Upper lobe of left lung (tissue), 6 donors: ENCODE measurements at regions not wholly inside any gene's neighbourhood (a gene's known extent, or its start where the extent isn't known, plus 50 kb on each side); places are given as distances from the start of the nearest gene placed in this dataset.

ENCODE experiments used
- ATAC-seq, 2 donors: fragments of 200-7000 bp; cut with Tn5 transposase; one replicate each; pipeline ENCODE4 v1.9.1; 2022; ENCODE audit warnings: mild to moderate bottlenecking in 2 of 2, moderate library complexity in 2 of 2; ENCODE audit not compliant: low FRiP score in 2 of 2
- DNase-seq, 2 donors: peaks; one replicate each; pipeline ENCODE4 v3.0.0-alpha.2; 2019 to 2020
- H3K27ac ChIP-seq, 4 donors: fragments of 200-600 bp; sonication (generic); one replicate each; pipeline ENCODE4 v1.5.1; 2016 to 2019
- H3K27me3 ChIP-seq, 4 donors: fragments of 200-600 bp; sonication (generic); one replicate each; pipeline ENCODE4 v1.5.1; 2017 to 2019
- H3K36me3 ChIP-seq, 4 donors: fragments of 200-600 bp; sonication (generic); one replicate each; pipeline ENCODE4 v1.5.1; 2016 to 2019
- H3K4me1 ChIP-seq, 4 donors: fragments of 200-600 bp; sonication (generic); one replicate each; pipeline ENCODE4 v1.5.1; 2018 to 2019
- H3K4me3 ChIP-seq, 4 donors: fragments of 200-600 bp; sonication (generic); one replicate each; pipeline ENCODE4 v1.5.1; 2017 to 2019; ENCODE audit warnings: mild to moderate bottlenecking in 2 of 4, moderate library complexity in 1 of 4
- H3K9me3 ChIP-seq, 4 donors: fragments of 200-600 bp; sonication (generic); one replicate each; pipeline ENCODE4 v1.5.1; 2018 to 2019
- CTCF ChIP-seq, 6 experiments: fragments of 450-650 bp in 4 of 6; fragments of 200-600 bp in 2 of 6; sonication (generic) in 2 of 6; IDR thresholded peaks; one replicate each; pipeline ENCODE4 v1.5.1; 2016 to 2019; ENCODE audit warnings: antibody characterized with exemption in 6 of 6
- EP300 ChIP-seq, 4 donors: sonication (generic); formaldehyde crosslinking; IDR thresholded peaks; one replicate each; pipeline ENCODE4 v1.5.1; 2017; ENCODE audit warnings: antibody characterized with exemption in 4 of 4, control low read depth in 2 of 4
- POLR2A ChIP-seq, 4 donors: fragments of 450-650 bp; IDR thresholded peaks; one replicate each; pipeline ENCODE4 v1.5.1; 2016 to 2017; ENCODE audit warnings: antibody characterized with exemption in 4 of 4, mild to moderate bottlenecking in 2 of 4
- POLR2AphosphoS5 ChIP-seq, 2 donors: sonication (generic); formaldehyde crosslinking; IDR thresholded peaks; one replicate each; pipeline ENCODE4 v1.5.1; 2017; ENCODE audit warnings: antibody characterized with exemption in 2 of 2
- WGBS, 2 donors: methylation state at CpG; one replicate each; pipeline ENCODE4 v1.1.5; 2017 to 2018; 5-methylcytosine and 5-hydroxymethylcytosine counted together
- donor health status: DM: no; HTN: no; CAD: no; lungs with moderate emphysema.
- donor health status: DM: no; HTN: yes; CAD: no; lungs with severe emphysema.

DNA sequence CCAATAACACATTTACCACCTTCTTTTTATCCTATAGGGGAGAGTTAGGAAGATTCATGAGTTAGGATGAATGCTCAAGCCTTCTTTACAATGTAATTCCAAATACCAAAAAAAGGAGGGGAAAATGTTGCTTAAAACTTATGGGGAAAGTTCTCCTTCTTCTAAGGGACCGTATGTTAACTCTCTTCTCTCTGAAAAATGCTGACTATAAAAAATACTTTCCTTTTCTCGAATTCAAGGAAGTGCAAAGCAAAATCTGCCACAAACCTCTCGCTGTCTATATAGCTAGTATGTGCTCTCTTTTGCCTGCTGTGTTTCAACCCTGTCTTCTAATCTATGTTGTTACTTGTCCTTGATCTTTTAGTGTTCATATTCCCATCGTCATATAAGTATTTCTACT lies 768.6 kb upstream of the C9orf72 start:
- no peak overlapping the region for H3K27ac ChIP-seq
- H3K4me1 ChIP-seq = no peaks in the 10 kb centered on the region
- TF ChIP-seq POLR2AphosphoS5 (IDR thresholded peaks at IDR 0.05) (no peak), CTCF (IDR thresholded peaks at IDR 0.05) (no peak), POLR2A (IDR thresholded peaks at IDR 0.05) (no peak), EP300 (IDR thresholded peaks at IDR 0.05) (no peak)
- 82 to 84% methylated on average over 4 of the region's 4 CpGs for WGBS, 2 donors
- H3K4me3 ChIP-seq = no peak overlapping the region
- no peaks in the 10 kb centered on the region for H3K9me3 ChIP-seq
- DNase-seq = no peak
- ATAC-seq = no peak
- H3K36me3 ChIP-seq = no peaks in the 10 kb centered on the region
- no peaks in the 10 kb centered on the region for H3K27me3 ChIP-seq

- H3K27me3 ChIP-seq = no peaks in the 10 kb centered on the region
- no peak overlapping the region for H3K4me3 ChIP-seq
- DNase-seq (no peak), ATAC-seq (no peak)
- no peaks in the 10 kb centered on the region for H3K36me3 ChIP-seq
- WGBS, 2 donors = 91 to 92% methylated on average over 2 of the region's 2 CpGs
- H3K9me3 ChIP-seq = no peaks in the 10 kb centered on the region
- no peak for TF ChIP-seq CTCF (IDR thresholded peaks at IDR 0.05)
- H3K27ac ChIP-seq = no peak overlapping the region
- H3K4me1 ChIP-seq = no peaks in the 10 kb centered on the region
These were observed 769.6 kb upstream of the C9orf72 start for GRCh38 chr9:28342815-28343338.

GRCh38 chr9:28363151-28363562 lies 789.9 kb upstream of the C9orf72 start:
- Histone ChIP-seq H3K36me3 (no peaks in the 10 kb centered on the region), H3K4me3 (no peak overlapping the region), H3K9me3 (no peaks in the 10 kb centered on the region), H3K27me3 (no peaks in the 10 kb centered on the region), H3K27ac (no peak overlapping the region), H3K4me1 (no peaks in the 10 kb centered on the region)
- DNase-seq (no peak), ATAC-seq (no peak)
- TF ChIP-seq CTCF (IDR thresholded peaks at IDR 0.05) = no peak
- no peak for TF ChIP-seq POLR2AphosphoS5 (IDR thresholded peaks at IDR 0.05)
- no peak for TF ChIP-seq EP300 (IDR thresholded peaks at IDR 0.05)
- TF ChIP-seq POLR2A (IDR thresholded peaks at IDR 0.05) = no peak
- WGBS, 2 donors = 37 to 63% methylated on average over 2 of the region's 2 CpGs

GRCh38 chr9:28365020-28365640 lies 791.8 kb upstream of the C9orf72 start:
- DNase-seq (no peak), ATAC-seq (no peak)
- no peaks in the 10 kb centered on the region for H3K4me1 ChIP-seq
- TF ChIP-seq POLR2A (IDR thresholded peaks at IDR 0.05) = no peak
- no peak for TF ChIP-seq POLR2AphosphoS5 (IDR thresholded peaks at IDR 0.05)
- no peak for TF ChIP-seq CTCF (IDR thresholded peaks at IDR 0.05)
- no peak for TF ChIP-seq EP300 (IDR thresholded peaks at IDR 0.05)
- no peak overlapping the region for H3K27ac ChIP-seq
- WGBS, 2 donors = 56 to 63% methylated on average over 6 of the region's 6 CpGs
- no peaks in the 10 kb centered on the region for H3K36me3 ChIP-seq
- no peaks in the 10 kb centered on the region for H3K27me3 ChIP-seq
- H3K9me3 ChIP-seq = no peaks in the 10 kb centered on the region
- no peak overlapping the region for H3K4me3 ChIP-seq

- ATAC-seq (no peak), DNase-seq (no peak)
- Histone ChIP-seq H3K36me3 (no peaks in the 10 kb centered on the region), H3K9me3 (no peaks in the 10 kb centered on the region), H3K4me3 (no peak overlapping the region), H3K4me1 (no peaks in the 10 kb centered on the region), H3K27me3 (no peaks in the 10 kb centered on the region), H3K27ac (no peak overlapping the region)
- TF ChIP-seq EP300 (IDR thresholded peaks at IDR 0.05) (no peak), POLR2A (IDR thresholded peaks at IDR 0.05) (no peak), POLR2AphosphoS5 (IDR thresholded peaks at IDR 0.05) (no peak), CTCF (IDR thresholded peaks at IDR 0.05) (no peak)
- WGBS, 2 donors = 93 to 96% methylated on average over 2 of the region's 2 CpGs
These were observed 792.4 kb upstream of the C9orf72 start for GRCh38 chr9:28365728-28366127.
